B cell (primary cell): ENCODE measurements at regions not wholly inside any gene's neighbourhood (a gene's known extent, or its start where the extent isn't known, plus 50 kb on each side); places are given as distances from the start of the nearest gene placed in this dataset.

Experiments used
- ATAC-seq: fragments of 200-7000 bp; cut with Tn5 transposase; one replicate; pipeline ENCODE4 v1.10.0; 2021; ENCODE audit warnings: low read depth, mild to moderate bottlenecking, moderate number of reproducible peaks, moderate library complexity
- CTCF ChIA-PET: fragments of 350-600 bp; sonication (Branson Sonifier 250); formaldehyde crosslinking; loops from one replicate; lab custom pipeline; 2021; ENCODE audit warnings: antibody characterized with exemption, inconsistent platforms; lab: Charles Lee
- POLR2A ChIA-PET: fragments of 350-600 bp; sonication (Branson Sonifier 250); formaldehyde crosslinking; loops from one replicate; lab custom pipeline; 2021; ENCODE audit warnings: antibody characterized with exemption; lab: Charles Lee
- DNase-seq: peaks from one replicate; pipeline ENCODE4 v3.0.0; 2013
- H2AFZ ChIP-seq: 2 replicates; pipeline ENCODE4 v1.6.1; 2012; ENCODE audit warnings: mild to moderate bottlenecking, low read depth, low read length; ENCODE audit not compliant: insufficient read depth, poor library complexity, severe bottlenecking
- H3K27ac ChIP-seq, 2 donors: 1 replicate in 1 of 2; 2 replicates in 1 of 2; pipeline ENCODE4 v1.5.1; 2012 to 2013; ENCODE audit warnings: low read length in 2 of 2, mild to moderate bottlenecking in 2 of 2, moderate library complexity in 1 of 2
- H3K27me3 ChIP-seq, 4 experiments: fragments of 200-600 bp in 1 of 4; sonication (generic) in 1 of 4; replicated peaks in 1 of 4; 1 replicate in 2 of 4; 2 replicates in 2 of 4; pipeline versions ENCODE4 v1.6.1 to v1.7.0; 2013 to 2016; ENCODE audit warnings: low read length in 3 of 4, mild to moderate bottlenecking in 2 of 4, mixed read lengths in 1 of 4, moderate library complexity in 1 of 4; ENCODE audit not compliant: insufficient read depth in 4 of 4, control insufficient read depth in 3 of 4; ENCODE audit errors: control extremely low read depth in 1 of 4
- H3K36me3 ChIP-seq, 2 experiments: replicated peaks in 1 of 2; 1 replicate in 1 of 2; 2 replicates in 1 of 2; pipeline versions ENCODE4 v1.6.1 to v1.7.1; 2013; ENCODE audit warnings: low read length in 1 of 2; ENCODE audit not compliant: insufficient read depth in 2 of 2, control insufficient read depth in 1 of 2; ENCODE audit errors: control extremely low read depth in 1 of 2, extremely low read depth in 1 of 2
- H3K4me1 ChIP-seq, 2 donors: fragments of 200-600 bp in 1 of 2; sonication (generic) in 1 of 2; 1 replicate in 1 of 2; 2 replicates in 1 of 2; pipeline versions ENCODE4 v1.5.1 to v1.6.1; 2013 to 2017; ENCODE audit warnings: low read length in 2 of 2; ENCODE audit not compliant: control insufficient read depth in 2 of 2, insufficient read depth in 2 of 2
- H3K4me2 ChIP-seq: replicated peaks from 2 replicates; pipeline ENCODE3; 2012; ENCODE audit warnings: mild to moderate bottlenecking, low read depth, low read length; ENCODE audit not compliant: poor library complexity, severe bottlenecking
- H3K4me3 ChIP-seq, 5 experiments: fragments of 200-600 bp in 1 of 5; sonication (generic) in 1 of 5; 1 replicate in 3 of 5; 2 replicates in 2 of 5; pipeline versions ENCODE4 v1.5.1 to v1.7.0; 2011 to 2016; ENCODE audit warnings: low read length in 4 of 5, mild to moderate bottlenecking in 4 of 5, low read depth in 2 of 5, control low read depth in 1 of 5, moderate library complexity in 1 of 5; ENCODE audit not compliant: insufficient read depth in 1 of 5; ENCODE audit errors: control extremely low read depth in 1 of 5, extremely low read depth in 1 of 5
- H3K79me2 ChIP-seq: fragments of 200-600 bp; sonication (generic); one replicate; pipeline ENCODE4 v1.6.0; 2016; ENCODE audit warnings: low read length; ENCODE audit not compliant: control insufficient read depth, insufficient read depth
- H3K9ac ChIP-seq: fragments of 200-600 bp; sonication (generic); 2 replicates; pipeline ENCODE4 v1.6.1; 2017; ENCODE audit warnings: mild to moderate bottlenecking, low read length, moderate library complexity
- H3K9me3 ChIP-seq, 3 donors: one replicate each; pipeline versions ENCODE4 v1.6.1 to v1.7.1; 2013; ENCODE audit warnings: low read length in 2 of 3; ENCODE audit not compliant: control insufficient read depth in 2 of 3, insufficient read depth in 1 of 3; ENCODE audit errors: control extremely low read depth in 1 of 3
- H4K20me1 ChIP-seq: 2 replicates; pipeline ENCODE4 v1.6.0; 2012; ENCODE audit warnings: mild to moderate bottlenecking, low read length; ENCODE audit not compliant: insufficient read depth, control insufficient read depth, poor library complexity, severe bottlenecking
- H3K27ac Mint-ChIP-seq: one replicate; pipeline ENCODE4 v1.8.0; 2021; ENCODE audit warnings: mixed read lengths
- H3K27me3 Mint-ChIP-seq: one replicate; pipeline ENCODE4 v1.8.0; 2021; ENCODE audit warnings: mixed read lengths
- H3K4me1 Mint-ChIP-seq: one replicate; pipeline ENCODE4 v1.8.0; 2021; ENCODE audit warnings: mixed read lengths
- H3K4me3 Mint-ChIP-seq: one replicate; pipeline ENCODE4 v1.8.0; 2021; ENCODE audit warnings: mixed read lengths
- H3K9me3 Mint-ChIP-seq: one replicate; pipeline ENCODE4 v1.8.0; 2022; ENCODE audit warnings: mixed read lengths; ENCODE audit not compliant: insufficient read depth
- EZH2 ChIP-seq: IDR thresholded peaks from 2 replicates; pipeline ENCODE4 v1.6.1; 2012; ENCODE audit warnings: borderline replicate concordance, low read depth, mild to moderate bottlenecking, moderate library complexity, low read length; ENCODE audit not compliant: insufficient read depth, poor library complexity, severe bottlenecking
- WGBS: methylation state at CpG from one replicate; pipeline ENCODE4 v1.1.5; 2013; ENCODE audit warnings: missing lambda C conversion rate; ENCODE audit not compliant: insufficient coverage; 5-methylcytosine and 5-hydroxymethylcytosine counted together
- intact Hi-C: fragments of 100-400 bp; cut with micrococcal nuclease; formaldehyde crosslinking; loops from one replicate; pipeline ENCODE4 v1.10.0; 2022
- TF ChIP-seq, protein P1 (sequence below): fragments of 200-600 bp; IDR thresholded peaks from one replicate; pipeline ENCODE4 v1.8.0; 2022; ENCODE audit warnings: antibody characterized with exemption, mild to moderate bottlenecking

DNA sequence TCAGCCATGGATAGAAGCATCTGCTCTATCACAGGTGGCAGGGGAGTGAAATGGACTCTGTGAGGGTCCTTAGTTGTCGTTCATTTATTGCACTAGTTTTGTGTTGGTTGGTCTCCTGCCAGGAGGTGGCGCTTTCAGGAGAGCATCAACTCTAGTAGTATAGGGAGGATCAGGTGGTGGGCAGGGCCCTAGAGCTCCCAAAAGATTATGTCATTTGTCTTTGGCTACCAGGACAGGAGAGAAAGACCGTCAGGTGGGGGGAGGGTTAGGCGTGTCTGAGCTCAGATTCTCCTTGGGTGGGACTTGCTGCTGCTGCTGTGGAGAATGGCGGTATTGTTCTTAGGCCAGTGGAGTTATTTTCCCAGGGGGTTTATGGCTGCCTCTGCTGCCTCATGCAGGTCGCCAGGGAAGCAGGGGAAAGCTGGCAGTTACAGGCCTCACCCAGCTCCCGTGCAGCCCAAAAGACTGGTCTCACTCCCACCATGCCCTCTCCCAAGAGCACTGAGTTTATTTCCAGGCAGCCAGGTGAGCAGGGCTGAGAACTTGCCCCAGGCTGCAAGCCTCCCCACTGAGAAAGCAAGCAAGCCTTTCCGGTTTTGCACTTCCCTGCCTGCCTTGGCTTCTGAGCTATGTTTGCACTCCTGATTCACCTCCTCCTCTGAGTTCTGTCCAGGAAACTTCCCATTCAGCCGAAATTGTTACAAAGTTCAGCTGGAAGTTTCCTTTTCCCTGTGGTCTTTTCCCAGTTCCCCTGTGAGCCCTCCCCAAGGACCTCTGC, 317.3 kb downstream of the TAF11L14 start:
- Histone ChIP-seq H3K36me3 (no peaks in the 10 kb centered on the region), H2AFZ (no peak overlapping the region), H3K4me1 (no peaks in the 10 kb centered on the region), H3K79me2 (no peaks in the 10 kb centered on the region), H3K27ac (no peak overlapping the region), H3K4me2 (no peak overlapping the region), H3K4me3 (no peak overlapping the region), H3K9ac (no peak overlapping the region), H3K27me3 (no peaks in the 10 kb centered on the region), H3K9me3 (peaks cover 0 to 10% (median 0%) of the 10 kb centered on the region in 3 donors), H4K20me1 (no peaks in the 10 kb centered on the region)
- CTCF ChIA-PET, result no interaction called here
- Mint-ChIP-seq H3K4me1 (no peaks in the 10 kb centered on the region), H3K27me3 (peaks cover 10% of the 10 kb centered on the region), H3K9me3 (peaks cover 2% of the 10 kb centered on the region), H3K4me3 (no peak overlapping the region), H3K27ac (no peak overlapping the region)
- TF ChIP-seq, protein P1, sequence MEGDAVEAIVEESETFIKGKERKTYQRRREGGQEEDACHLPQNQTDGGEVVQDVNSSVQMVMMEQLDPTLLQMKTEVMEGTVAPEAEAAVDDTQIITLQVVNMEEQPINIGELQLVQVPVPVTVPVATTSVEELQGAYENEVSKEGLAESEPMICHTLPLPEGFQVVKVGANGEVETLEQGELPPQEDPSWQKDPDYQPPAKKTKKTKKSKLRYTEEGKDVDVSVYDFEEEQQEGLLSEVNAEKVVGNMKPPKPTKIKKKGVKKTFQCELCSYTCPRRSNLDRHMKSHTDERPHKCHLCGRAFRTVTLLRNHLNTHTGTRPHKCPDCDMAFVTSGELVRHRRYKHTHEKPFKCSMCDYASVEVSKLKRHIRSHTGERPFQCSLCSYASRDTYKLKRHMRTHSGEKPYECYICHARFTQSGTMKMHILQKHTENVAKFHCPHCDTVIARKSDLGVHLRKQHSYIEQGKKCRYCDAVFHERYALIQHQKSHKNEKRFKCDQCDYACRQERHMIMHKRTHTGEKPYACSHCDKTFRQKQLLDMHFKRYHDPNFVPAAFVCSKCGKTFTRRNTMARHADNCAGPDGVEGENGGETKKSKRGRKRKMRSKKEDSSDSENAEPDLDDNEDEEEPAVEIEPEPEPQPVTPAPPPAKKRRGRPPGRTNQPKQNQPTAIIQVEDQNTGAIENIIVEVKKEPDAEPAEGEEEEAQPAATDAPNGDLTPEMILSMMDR, result no peak
- no peak for TF ChIP-seq EZH2
- intact Hi-C loops, result no loop called here
- WGBS, result 88% methylated on average over 9 of the region's 9 CpGs
- DNase-seq (no peak), ATAC-seq (no peak)
- POLR2A ChIA-PET, result no interaction called here

DNA sequence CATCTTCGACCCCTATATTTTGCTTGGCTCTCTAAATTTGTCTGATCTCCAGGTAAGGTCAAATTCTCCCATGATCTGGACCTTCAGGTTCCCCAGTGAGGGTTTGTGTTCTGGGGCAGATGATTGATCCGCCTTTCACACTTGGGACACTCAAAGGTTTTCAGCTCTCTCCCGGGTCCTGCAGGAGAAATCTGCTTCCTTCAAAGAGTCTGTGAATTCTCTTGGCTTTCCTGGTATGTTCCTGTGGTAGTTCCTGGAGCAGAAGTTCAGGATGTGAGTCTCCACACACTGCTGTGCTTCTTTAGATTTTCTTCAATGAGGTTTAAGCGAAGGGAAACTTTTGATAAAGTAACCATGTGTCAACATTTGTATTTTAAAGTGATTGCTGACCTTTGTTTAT, 318.0 kb downstream of the TAF11L14 start:
- no peaks in the 10 kb centered on the region for H3K36me3 ChIP-seq
- H3K9ac ChIP-seq, result no peak overlapping the region
- DNase-seq (no peak), ATAC-seq (no peak)
- H3K4me3 ChIP-seq, result no peak overlapping the region
- POLR2A ChIA-PET, result no interaction called here
- no peaks in the 10 kb centered on the region for H3K79me2 ChIP-seq
- H3K27me3 Mint-ChIP-seq, result peaks cover 10% of the 10 kb centered on the region
- H3K4me3 Mint-ChIP-seq, result no peak overlapping the region
- no peaks in the 10 kb centered on the region for H3K27me3 ChIP-seq
- intact Hi-C loops, result no loop called here
- no peak overlapping the region for H2AFZ ChIP-seq
- no peak overlapping the region for H3K27ac Mint-ChIP-seq
- no peak overlapping the region for H3K4me2 ChIP-seq
- 100% methylated on average over 2 of the region's 4 CpGs for WGBS
- no peak overlapping the region for H3K27ac ChIP-seq
- no peaks in the 10 kb centered on the region for H4K20me1 ChIP-seq
- H3K4me1 Mint-ChIP-seq, result no peaks in the 10 kb centered on the region
- no peaks in the 10 kb centered on the region for H3K4me1 ChIP-seq
- peaks cover 2% of the 10 kb centered on the region for H3K9me3 Mint-ChIP-seq
- TF ChIP-seq, protein P1, result no peak
- TF ChIP-seq EZH2, result no peak
- CTCF ChIA-PET, result no interaction called here
- H3K9me3 ChIP-seq, result peaks cover 0 to 10% (median 0%) of the 10 kb centered on the region in 3 donors
